Gastrocnemius medialis (tissue), 4 donors: ENCODE measurements at regions not wholly inside any gene's neighbourhood (a gene's known extent, or its start where the extent isn't known, plus 50 kb on each side); places are given as distances from the start of the nearest gene placed in this dataset.

Experiments used
- POLR2A ChIP-seq, 2 donors: fragments of 450-650 bp; IDR thresholded peaks; one replicate each; pipeline ENCODE4 v1.6.1; 2017; ENCODE audit warnings: antibody characterized with exemption in 2 of 2, mild to moderate bottlenecking in 2 of 2, moderate library complexity in 2 of 2
- TF ChIP-seq, protein P1 (sequence below), 5 experiments: fragments of 450-650 bp in 3 of 5; fragments of 200-600 bp in 2 of 5; sonication (generic) in 2 of 5; IDR thresholded peaks in 4 of 5; conservative IDR thresholded peaks in 1 of 5; 1 replicate in 4 of 5; 2 replicates in 1 of 5; pipeline ENCODE4 v1.5.1; 2016 to 2019; ENCODE audit warnings: antibody characterized with exemption in 5 of 5, mild to moderate bottlenecking in 3 of 5, moderate library complexity in 3 of 5

DNA sequence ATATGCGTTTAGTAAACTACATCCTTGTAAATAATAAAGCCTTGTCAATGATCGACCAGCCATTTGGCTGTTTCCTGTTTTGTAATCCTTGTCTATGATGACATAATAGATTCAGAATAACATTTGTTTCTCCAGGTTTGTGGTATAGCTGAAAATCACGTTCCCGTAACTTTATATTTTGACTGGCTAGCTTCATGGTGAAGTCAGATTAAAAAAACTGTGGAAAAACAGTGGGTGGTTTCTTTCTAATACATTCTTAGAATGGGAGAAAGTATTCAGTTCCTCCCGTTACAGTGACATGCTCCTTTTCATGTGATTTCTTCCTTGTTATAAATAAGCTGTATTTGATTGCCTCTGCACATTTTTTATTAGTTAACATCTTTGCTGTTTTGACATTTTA is 366.9 kb downstream of the NYAP2 start:
- TF ChIP-seq, protein P1, sequence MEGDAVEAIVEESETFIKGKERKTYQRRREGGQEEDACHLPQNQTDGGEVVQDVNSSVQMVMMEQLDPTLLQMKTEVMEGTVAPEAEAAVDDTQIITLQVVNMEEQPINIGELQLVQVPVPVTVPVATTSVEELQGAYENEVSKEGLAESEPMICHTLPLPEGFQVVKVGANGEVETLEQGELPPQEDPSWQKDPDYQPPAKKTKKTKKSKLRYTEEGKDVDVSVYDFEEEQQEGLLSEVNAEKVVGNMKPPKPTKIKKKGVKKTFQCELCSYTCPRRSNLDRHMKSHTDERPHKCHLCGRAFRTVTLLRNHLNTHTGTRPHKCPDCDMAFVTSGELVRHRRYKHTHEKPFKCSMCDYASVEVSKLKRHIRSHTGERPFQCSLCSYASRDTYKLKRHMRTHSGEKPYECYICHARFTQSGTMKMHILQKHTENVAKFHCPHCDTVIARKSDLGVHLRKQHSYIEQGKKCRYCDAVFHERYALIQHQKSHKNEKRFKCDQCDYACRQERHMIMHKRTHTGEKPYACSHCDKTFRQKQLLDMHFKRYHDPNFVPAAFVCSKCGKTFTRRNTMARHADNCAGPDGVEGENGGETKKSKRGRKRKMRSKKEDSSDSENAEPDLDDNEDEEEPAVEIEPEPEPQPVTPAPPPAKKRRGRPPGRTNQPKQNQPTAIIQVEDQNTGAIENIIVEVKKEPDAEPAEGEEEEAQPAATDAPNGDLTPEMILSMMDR (IDR thresholded peaks at IDR 0.05 in 4 of 5, conservative IDR thresholded peaks at IDR 0.05 in 1 of 5): no peak
- no peak for TF ChIP-seq POLR2A (IDR thresholded peaks at IDR 0.05)
